Thyroid gland (tissue), 4 donors: ENCODE measurements at regions not wholly inside any gene's neighbourhood (a gene's known extent, or its start where the extent isn't known, plus 50 kb on each side); places are given as distances from the start of the nearest gene placed in this dataset.

ENCODE experiments used
- DNase-seq, 2 donors: peaks; one replicate each; pipeline ENCODE4 v3.0.0-alpha.2; 2019
- H3K27ac ChIP-seq, 3 donors: fragments of 200-600 bp; sonication (generic); 1 replicate in 2 of 3; 2 replicates in 1 of 3; pipeline ENCODE4 v1.5.1; 2016 to 2019; ENCODE audit warnings: mild to moderate bottlenecking in 1 of 3, moderate library complexity in 1 of 3
- H3K27me3 ChIP-seq: fragments of 200-600 bp; sonication (generic); one replicate; pipeline ENCODE4 v1.5.1; 2019
- H3K36me3 ChIP-seq, 2 donors: fragments of 200-600 bp; sonication (generic); one replicate each; pipeline ENCODE4 v1.5.1; 2016 to 2019
- H3K4me1 ChIP-seq, 2 donors: fragments of 200-600 bp; sonication (generic); one replicate each; pipeline ENCODE4 v1.5.1; 2017 to 2019
- H3K4me3 ChIP-seq, 3 donors: fragments of 200-600 bp; sonication (generic); replicated peaks in 1 of 3; 1 replicate in 2 of 3; 2 replicates in 1 of 3; pipeline ENCODE4 v1.5.1; 2016; ENCODE audit warnings: mild to moderate bottlenecking in 1 of 3
- H3K9me3 ChIP-seq: fragments of 200-600 bp; sonication (generic); one replicate; pipeline ENCODE4 v1.5.1; 2017
- POLR2A ChIP-seq, 2 donors: fragments of 450-650 bp; IDR thresholded peaks; one replicate each; pipeline ENCODE4 v1.6.1; 2017; ENCODE audit warnings: antibody characterized with exemption in 2 of 2, mild to moderate bottlenecking in 2 of 2, moderate library complexity in 1 of 2
- WGBS, 2 donors: methylation state at CpG; one replicate each; pipeline ENCODE4 v1.1.5; 2017; 5-methylcytosine and 5-hydroxymethylcytosine counted together
- intact Hi-C: fragments of 100-400 bp; cut with DNase I; formaldehyde crosslinking; loops from one replicate; pipeline ENCODE4 v1.15.1; 2023
- TF ChIP-seq, protein P1 (sequence below), 6 experiments: fragments of 200-600 bp in 3 of 6; fragments of 450-650 bp in 3 of 6; sonication (generic) in 3 of 6; IDR thresholded peaks; one replicate each; pipeline ENCODE4 v1.5.1; 2016 to 2019; ENCODE audit warnings: antibody characterized with exemption in 6 of 6, mild to moderate bottlenecking in 2 of 6, inconsistent platforms in 1 of 6, moderate library complexity in 1 of 6

DNA sequence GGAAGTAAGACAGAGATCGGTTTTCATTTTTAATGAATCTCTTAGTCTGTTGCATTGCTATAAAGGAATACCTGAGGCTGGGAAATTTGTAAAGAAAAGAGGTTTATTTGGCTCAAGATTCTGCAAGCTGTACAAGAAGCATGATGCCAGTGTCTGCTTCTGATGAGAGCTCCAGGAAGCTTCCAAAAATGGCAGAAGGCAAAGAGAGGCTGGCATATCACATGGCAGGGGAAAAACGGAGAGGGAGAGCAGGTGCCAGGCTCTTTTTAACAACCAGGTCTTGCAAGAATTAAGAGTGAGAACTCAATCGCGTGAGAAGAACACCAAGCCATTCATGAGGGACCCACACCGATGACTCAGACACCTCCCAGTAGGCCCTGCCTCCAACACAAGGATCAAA is 125.0 kb upstream of the THSD7A start:
- DNase-seq = no peak
- no peaks in the 10 kb centered on the region for H3K36me3 ChIP-seq
- WGBS, 2 donors = 81 to 86% methylated on average over 5 of the region's 5 CpGs
- no peak overlapping the region for H3K27ac ChIP-seq
- H3K4me3 ChIP-seq = no peak overlapping the region
- intact Hi-C loops = no loop called here
- TF ChIP-seq, protein P1, sequence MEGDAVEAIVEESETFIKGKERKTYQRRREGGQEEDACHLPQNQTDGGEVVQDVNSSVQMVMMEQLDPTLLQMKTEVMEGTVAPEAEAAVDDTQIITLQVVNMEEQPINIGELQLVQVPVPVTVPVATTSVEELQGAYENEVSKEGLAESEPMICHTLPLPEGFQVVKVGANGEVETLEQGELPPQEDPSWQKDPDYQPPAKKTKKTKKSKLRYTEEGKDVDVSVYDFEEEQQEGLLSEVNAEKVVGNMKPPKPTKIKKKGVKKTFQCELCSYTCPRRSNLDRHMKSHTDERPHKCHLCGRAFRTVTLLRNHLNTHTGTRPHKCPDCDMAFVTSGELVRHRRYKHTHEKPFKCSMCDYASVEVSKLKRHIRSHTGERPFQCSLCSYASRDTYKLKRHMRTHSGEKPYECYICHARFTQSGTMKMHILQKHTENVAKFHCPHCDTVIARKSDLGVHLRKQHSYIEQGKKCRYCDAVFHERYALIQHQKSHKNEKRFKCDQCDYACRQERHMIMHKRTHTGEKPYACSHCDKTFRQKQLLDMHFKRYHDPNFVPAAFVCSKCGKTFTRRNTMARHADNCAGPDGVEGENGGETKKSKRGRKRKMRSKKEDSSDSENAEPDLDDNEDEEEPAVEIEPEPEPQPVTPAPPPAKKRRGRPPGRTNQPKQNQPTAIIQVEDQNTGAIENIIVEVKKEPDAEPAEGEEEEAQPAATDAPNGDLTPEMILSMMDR (IDR thresholded peaks at IDR 0.05) = no peak
- no peak for TF ChIP-seq POLR2A (IDR thresholded peaks at IDR 0.05)
- no peaks in the 10 kb centered on the region for H3K9me3 ChIP-seq
- H3K4me1 ChIP-seq = no peaks in the 10 kb centered on the region
- no peaks in the 10 kb centered on the region for H3K27me3 ChIP-seq

- no peaks in the 10 kb centered on the region for H3K36me3 ChIP-seq
- H3K9me3 ChIP-seq = no peaks in the 10 kb centered on the region
- no peaks in the 10 kb centered on the region for H3K4me1 ChIP-seq
- no peak for TF ChIP-seq POLR2A (IDR thresholded peaks at IDR 0.05)
- TF ChIP-seq, protein P1 (IDR thresholded peaks at IDR 0.05) = no peak
- intact Hi-C loops = no loop called here
- no peaks in the 10 kb centered on the region for H3K27me3 ChIP-seq
- WGBS, 2 donors = 51 to 90% methylated on average over 1 of the region's 1 CpG
- no peak overlapping the region for H3K27ac ChIP-seq
- no peak overlapping the region for H3K4me3 ChIP-seq
- no peak for DNase-seq
Measured at GRCh38 chr7:11957956-11958355, 126.0 kb upstream of the THSD7A start.

DNA sequence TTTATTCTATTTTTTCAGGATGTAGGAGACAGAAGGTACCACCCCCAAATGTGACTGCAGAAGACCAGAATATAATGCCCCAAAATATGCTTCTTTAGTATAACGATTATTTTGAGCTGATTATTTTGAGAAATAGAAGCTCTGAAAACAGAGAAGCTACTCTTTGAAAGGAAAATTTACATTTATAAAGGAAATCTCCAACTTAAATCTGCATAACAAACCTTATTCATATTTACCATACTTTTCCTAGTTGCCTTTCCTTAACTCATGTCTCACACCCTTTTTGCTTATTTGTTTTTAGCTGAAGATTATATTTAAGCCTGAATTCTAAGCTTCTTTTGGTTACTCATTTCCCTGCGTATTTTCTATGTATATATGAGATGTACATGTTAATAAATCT is 127.1 kb upstream of the THSD7A start:
- H3K4me1 ChIP-seq = no peaks in the 10 kb centered on the region
- no peak for DNase-seq
- WGBS, 2 donors = 87 to 89% methylated on average over 2 of the region's 2 CpGs
- intact Hi-C loops = no loop called here
- TF ChIP-seq POLR2A (IDR thresholded peaks at IDR 0.05) = no peak
- TF ChIP-seq, protein P1 (IDR thresholded peaks at IDR 0.05) = no peak
- H3K27me3 ChIP-seq = no peaks in the 10 kb centered on the region
- no peak overlapping the region for H3K4me3 ChIP-seq
- H3K27ac ChIP-seq = no peak overlapping the region
- no peaks in the 10 kb centered on the region for H3K36me3 ChIP-seq
- H3K9me3 ChIP-seq = no peaks in the 10 kb centered on the region

- Histone ChIP-seq H3K4me3 (no peak overlapping the region), H3K27ac (no peak overlapping the region), H3K36me3 (no peaks in the 10 kb centered on the region), H3K27me3 (no peaks in the 10 kb centered on the region), H3K4me1 (no peaks in the 10 kb centered on the region), H3K9me3 (no peaks in the 10 kb centered on the region)
- DNase-seq = no peak
- no peak for TF ChIP-seq POLR2A (IDR thresholded peaks at IDR 0.05)
- TF ChIP-seq, protein P1 (IDR thresholded peaks at IDR 0.05) = no peak
- intact Hi-C loops = no loop called here
Measured at GRCh38 chr7:11960621-11961020, 128.6 kb upstream of the THSD7A start.

DNA sequence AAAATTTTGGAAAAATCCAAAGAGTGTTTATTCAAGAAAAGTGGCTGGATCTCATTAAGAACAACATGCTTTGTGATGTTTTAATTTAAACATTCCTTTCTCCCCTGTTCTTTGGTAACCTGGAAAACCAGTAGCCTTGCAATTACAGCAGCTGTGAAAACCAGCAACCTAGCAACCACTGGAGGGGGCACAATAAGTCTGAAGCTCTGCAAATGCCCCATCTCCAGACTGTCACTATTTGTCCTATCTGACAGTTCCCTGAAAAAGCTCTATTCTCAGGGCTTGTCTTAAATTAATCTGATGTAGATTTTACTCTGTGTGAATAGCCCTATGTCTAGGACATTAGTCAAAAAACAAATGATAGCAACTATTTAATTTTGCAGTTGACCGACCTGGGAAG is 137.6 kb upstream of the THSD7A start:
- H3K4me3 ChIP-seq = no peak overlapping the region
- TF ChIP-seq POLR2A (IDR thresholded peaks at IDR 0.05) = no peak
- TF ChIP-seq, protein P1 (IDR thresholded peaks at IDR 0.05) = no peak
- H3K36me3 ChIP-seq = no peaks in the 10 kb centered on the region
- peaks cover 0 to 8% of the 10 kb centered on the region in 2 donors for H3K4me1 ChIP-seq
- no peak overlapping the region for H3K27ac ChIP-seq
- intact Hi-C loops = no loop called here
- no peak for DNase-seq
- H3K9me3 ChIP-seq = no peaks in the 10 kb centered on the region
- 75 to 79% methylated on average over 1 of the region's 1 CpG for WGBS, 2 donors
- H3K27me3 ChIP-seq = no peaks in the 10 kb centered on the region
